Fibroblast of lung (primary cell): ENCODE measurements at regions not wholly inside any gene's neighbourhood (a gene's known extent, or its start where the extent isn't known, plus 50 kb on each side); places are given as distances from the start of the nearest gene placed in this dataset.
A peak's percentile ranks its signal among the peaks of the same experiment; 100 is the strongest.

Experiments
- DNase-seq, 2 donors: peaks; one replicate each; pipeline versions ENCODE4 v3.0.0 to v3.0.0-alpha.2; 2010; ENCODE audit warnings: low read depth in 2 of 2
- H2AFZ ChIP-seq: 2 replicates; pipeline ENCODE4 v1.5.1; 2012; ENCODE audit warnings: low read length, control low read depth, inconsistent platforms
- H3K27ac ChIP-seq: 2 replicates; pipeline ENCODE4 v1.5.1; 2011; ENCODE audit warnings: low read length, control low read depth; ENCODE audit not compliant: insufficient read depth
- H3K27me3 ChIP-seq: 2 replicates; pipeline ENCODE4 v1.5.1; 2011; ENCODE audit warnings: mild to moderate bottlenecking, low read length; ENCODE audit not compliant: control insufficient read depth, insufficient read depth
- H3K36me3 ChIP-seq: 2 replicates; pipeline ENCODE4 v1.5.1; 2011; ENCODE audit warnings: low read length; ENCODE audit not compliant: control insufficient read depth, insufficient read depth
- H3K4me1 ChIP-seq: 2 replicates; pipeline ENCODE4 v1.5.1; 2011; ENCODE audit warnings: low read length; ENCODE audit not compliant: control insufficient read depth, insufficient read depth; ENCODE audit errors: extremely low read depth
- H3K4me2 ChIP-seq: 2 replicates; pipeline ENCODE4 v1.5.1; 2011; ENCODE audit warnings: low read length, control low read depth; ENCODE audit not compliant: insufficient read depth; ENCODE audit errors: extremely low read depth
- H3K4me3 ChIP-seq, 4 experiments: fragments of 200-600 bp in 1 of 4; sonication (generic) in 1 of 4; replicated peaks in 1 of 4; 2 replicates each; pipeline ENCODE4 v1.5.1; 2011 to 2016; ENCODE audit warnings: low read length in 4 of 4, low read depth in 3 of 4, mild to moderate bottlenecking in 3 of 4, control low read depth in 2 of 4, inconsistent platforms in 1 of 4, mixed read lengths in 1 of 4; ENCODE audit not compliant: insufficient read depth in 1 of 4; ENCODE audit errors: control extremely low read depth in 1 of 4
- H3K79me2 ChIP-seq: 2 replicates; pipeline ENCODE4 v1.5.1; 2012; ENCODE audit warnings: mild to moderate bottlenecking, low read length, inconsistent platforms; ENCODE audit not compliant: control insufficient read depth, insufficient read depth
- H3K9ac ChIP-seq: 2 replicates; pipeline ENCODE4 v1.5.1; 2011; ENCODE audit warnings: mild to moderate bottlenecking, low read length, control low read depth; ENCODE audit not compliant: insufficient read depth
- H3K9me3 ChIP-seq: 2 replicates; pipeline ENCODE4 v1.5.1; 2012; ENCODE audit warnings: low read depth, low read length; ENCODE audit not compliant: control insufficient read depth, insufficient read depth
- H4K20me1 ChIP-seq: 2 replicates; pipeline ENCODE4 v1.5.1; 2011; ENCODE audit warnings: low read length; ENCODE audit not compliant: control insufficient read depth, insufficient read depth; ENCODE audit errors: extremely low read depth
- EZH2 ChIP-seq: IDR thresholded peaks from 2 replicates; pipeline ENCODE4 v1.5.1; 2012; ENCODE audit warnings: low read length, control low read depth, mild to moderate bottlenecking; ENCODE audit errors: missing control alignments
- TF ChIP-seq, protein P1 (sequence below), 2 donors: IDR thresholded peaks in 1 of 2; conservative IDR thresholded peaks in 1 of 2; 1 replicate in 1 of 2; 2 replicates in 1 of 2; pipeline ENCODE4 v1.5.1; 2011 to 2012; ENCODE audit warnings: low read length in 2 of 2, control low read depth in 1 of 2, inconsistent platforms in 1 of 2, low read depth in 1 of 2, mild to moderate bottlenecking in 1 of 2

DNA sequence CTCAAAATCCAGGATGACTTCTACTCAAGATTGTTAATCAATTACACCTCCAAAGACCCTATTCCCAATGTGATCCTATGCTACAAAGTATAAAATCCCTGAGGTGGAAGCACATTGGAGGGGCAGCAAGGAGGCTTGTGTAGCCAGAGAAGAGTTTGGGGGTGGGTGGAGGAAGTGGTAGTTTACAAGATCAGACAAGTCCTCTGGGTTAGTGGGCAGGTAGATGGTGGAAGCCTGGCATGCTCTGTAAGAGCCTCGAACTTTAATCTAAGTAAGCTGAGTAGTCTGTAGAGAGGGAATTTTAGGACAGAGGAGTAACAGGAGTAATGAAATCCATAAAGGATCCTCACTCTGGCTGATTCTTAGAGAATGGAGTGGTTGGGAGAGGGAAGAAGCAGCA, 65.0 kb upstream of the KCTD3 start:
- no peaks in the 10 kb centered on the region for H3K9me3 ChIP-seq
- H3K27me3 ChIP-seq, result no peaks in the 10 kb centered on the region
- no peaks in the 10 kb centered on the region for H4K20me1 ChIP-seq
- H3K4me3 ChIP-seq, result no peak overlapping the region
- TF ChIP-seq EZH2, result no peak
- TF ChIP-seq, protein P1, sequence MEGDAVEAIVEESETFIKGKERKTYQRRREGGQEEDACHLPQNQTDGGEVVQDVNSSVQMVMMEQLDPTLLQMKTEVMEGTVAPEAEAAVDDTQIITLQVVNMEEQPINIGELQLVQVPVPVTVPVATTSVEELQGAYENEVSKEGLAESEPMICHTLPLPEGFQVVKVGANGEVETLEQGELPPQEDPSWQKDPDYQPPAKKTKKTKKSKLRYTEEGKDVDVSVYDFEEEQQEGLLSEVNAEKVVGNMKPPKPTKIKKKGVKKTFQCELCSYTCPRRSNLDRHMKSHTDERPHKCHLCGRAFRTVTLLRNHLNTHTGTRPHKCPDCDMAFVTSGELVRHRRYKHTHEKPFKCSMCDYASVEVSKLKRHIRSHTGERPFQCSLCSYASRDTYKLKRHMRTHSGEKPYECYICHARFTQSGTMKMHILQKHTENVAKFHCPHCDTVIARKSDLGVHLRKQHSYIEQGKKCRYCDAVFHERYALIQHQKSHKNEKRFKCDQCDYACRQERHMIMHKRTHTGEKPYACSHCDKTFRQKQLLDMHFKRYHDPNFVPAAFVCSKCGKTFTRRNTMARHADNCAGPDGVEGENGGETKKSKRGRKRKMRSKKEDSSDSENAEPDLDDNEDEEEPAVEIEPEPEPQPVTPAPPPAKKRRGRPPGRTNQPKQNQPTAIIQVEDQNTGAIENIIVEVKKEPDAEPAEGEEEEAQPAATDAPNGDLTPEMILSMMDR (conservative IDR thresholded peaks at IDR 0.05 in 1 of 2, IDR thresholded peaks at IDR 0.05 in 1 of 2; ENCODE audit: low read depth in 1 of 2, low read length in 2 of 2), result no peak
- no peak overlapping the region for H2AFZ ChIP-seq
- H3K9ac ChIP-seq, result no peak overlapping the region
- no peak overlapping the region for H3K4me2 ChIP-seq
- no peak for DNase-seq
- no peaks in the 10 kb centered on the region for H3K79me2 ChIP-seq
- H3K27ac ChIP-seq, result no peak overlapping the region
- H3K36me3 ChIP-seq, result no peaks in the 10 kb centered on the region
- no peaks in the 10 kb centered on the region for H3K4me1 ChIP-seq

DNA sequence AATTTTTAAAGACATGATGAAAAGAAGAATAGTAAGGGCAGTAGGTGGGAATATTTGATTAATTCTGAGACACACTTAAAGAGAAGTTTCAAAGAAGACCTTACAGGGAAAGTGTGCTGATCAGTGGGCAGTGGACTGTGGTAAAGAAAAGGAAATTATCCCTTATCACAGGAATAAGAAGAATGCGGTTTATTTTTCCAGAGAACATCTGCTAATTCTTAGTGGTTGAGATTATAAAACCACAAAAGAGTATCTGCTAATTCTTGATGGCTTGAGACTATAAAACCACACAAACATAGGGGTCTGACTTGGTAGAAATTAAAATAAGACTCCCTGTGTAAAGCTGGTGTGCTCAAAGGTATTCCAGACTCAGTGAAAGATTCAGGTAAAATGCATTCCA, 60.0 kb upstream of the KCTD3 start:
- TF ChIP-seq EZH2, result no peak
- TF ChIP-seq, protein P1 (conservative IDR thresholded peaks at IDR 0.05 in 1 of 2, IDR thresholded peaks at IDR 0.05 in 1 of 2; ENCODE audit: low read depth in 1 of 2, low read length in 2 of 2), result no peak
- no peak overlapping the region for H3K27ac ChIP-seq
- no peaks in the 10 kb centered on the region for H3K27me3 ChIP-seq
- no peak overlapping the region for H2AFZ ChIP-seq
- no peak overlapping the region for H3K4me3 ChIP-seq
- H3K36me3 ChIP-seq, result no peaks in the 10 kb centered on the region
- H3K9me3 ChIP-seq, result no peaks in the 10 kb centered on the region
- DNase-seq, result peak in 1 of 2 donors; percentile 81
- H4K20me1 ChIP-seq, result no peaks in the 10 kb centered on the region
- H3K4me2 ChIP-seq, result no peak overlapping the region
- no peaks in the 10 kb centered on the region for H3K4me1 ChIP-seq
- H3K9ac ChIP-seq, result no peak overlapping the region
- no peaks in the 10 kb centered on the region for H3K79me2 ChIP-seq

DNA sequence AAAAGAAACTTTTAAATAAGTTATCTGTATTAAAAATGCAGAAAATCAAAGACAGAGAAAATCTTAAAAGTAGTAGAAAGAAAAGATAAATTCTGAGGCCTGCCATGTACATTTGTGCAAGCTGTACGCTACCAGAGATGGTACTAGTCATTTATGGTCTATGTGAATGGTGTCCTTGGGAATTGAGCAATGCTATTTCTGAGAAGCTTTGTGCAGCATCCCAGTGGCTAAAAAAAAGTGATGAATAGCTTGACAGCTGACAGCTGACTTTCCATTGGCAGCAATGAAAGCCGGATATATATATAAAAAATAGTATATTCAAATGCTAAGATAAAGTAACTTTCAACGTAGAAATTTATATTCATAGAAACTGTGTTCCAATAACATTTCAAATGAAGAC, 58.8 kb upstream of the KCTD3 start:
- Histone ChIP-seq H3K4me2 (no peak overlapping the region), H3K79me2 (no peaks in the 10 kb centered on the region), H3K9me3 (no peaks in the 10 kb centered on the region), H3K9ac (no peak overlapping the region), H3K4me3 (no peak overlapping the region), H3K36me3 (no peaks in the 10 kb centered on the region), H4K20me1 (no peaks in the 10 kb centered on the region), H2AFZ (no peak overlapping the region), H3K27me3 (no peaks in the 10 kb centered on the region), H3K4me1 (no peaks in the 10 kb centered on the region), H3K27ac (no peak overlapping the region)
- TF ChIP-seq, protein P1 (conservative IDR thresholded peaks at IDR 0.05 in 1 of 2, IDR thresholded peaks at IDR 0.05 in 1 of 2; ENCODE audit: low read depth in 1 of 2, low read length in 2 of 2), result no peak
- TF ChIP-seq EZH2, result no peak
- no peak for DNase-seq
